Neutrophil (primary cell): ENCODE measurements at regions not wholly inside any gene's neighbourhood (a gene's known extent, or its start where the extent isn't known, plus 50 kb on each side); places are given as distances from the start of the nearest gene placed in this dataset.

Experiments
- H3K27ac ChIP-seq: fragments of 200-600 bp; sonication (generic); 2 replicates; pipeline ENCODE4 v1.5.1; 2016; ENCODE audit warnings: mild to moderate bottlenecking, moderate library complexity
- H3K27me3 ChIP-seq: fragments of 200-600 bp; sonication (generic); 2 replicates; pipeline ENCODE4 v1.6.0; 2016; ENCODE audit warnings: mild to moderate bottlenecking
- H3K36me3 ChIP-seq: fragments of 200-600 bp; sonication (generic); 2 replicates; pipeline ENCODE4 v1.5.1; 2017
- H3K4me1 ChIP-seq, 2 experiments: fragments of 200-600 bp in 1 of 2; sonication (generic) in 1 of 2; 1 replicate in 1 of 2; 2 replicates in 1 of 2; pipeline versions ENCODE4 v1.5.1 to v1.6.1; 2013 to 2016; ENCODE audit warnings: low read depth in 1 of 2, low read length in 1 of 2, mild to moderate bottlenecking in 1 of 2, moderate library complexity in 1 of 2; ENCODE audit not compliant: control insufficient read depth in 1 of 2, insufficient read depth in 1 of 2
- H3K4me3 ChIP-seq, 2 experiments: fragments of 200-600 bp in 1 of 2; sonication (generic) in 1 of 2; 1 replicate in 1 of 2; 2 replicates in 1 of 2; pipeline ENCODE4 v1.5.1; 2013 to 2016; ENCODE audit warnings: low read depth in 1 of 2, low read length in 1 of 2, mild to moderate bottlenecking in 1 of 2, moderate library complexity in 1 of 2
- H3K9me3 ChIP-seq: fragments of 200-600 bp; sonication (generic); 2 replicates; pipeline ENCODE4 v1.5.1; 2016
- TF ChIP-seq, protein P1 (sequence below): fragments of 200-600 bp; sonication (generic); IDR thresholded peaks from 2 replicates; pipeline ENCODE4 v1.5.1; 2016; ENCODE audit warnings: antibody characterized with exemption

DNA sequence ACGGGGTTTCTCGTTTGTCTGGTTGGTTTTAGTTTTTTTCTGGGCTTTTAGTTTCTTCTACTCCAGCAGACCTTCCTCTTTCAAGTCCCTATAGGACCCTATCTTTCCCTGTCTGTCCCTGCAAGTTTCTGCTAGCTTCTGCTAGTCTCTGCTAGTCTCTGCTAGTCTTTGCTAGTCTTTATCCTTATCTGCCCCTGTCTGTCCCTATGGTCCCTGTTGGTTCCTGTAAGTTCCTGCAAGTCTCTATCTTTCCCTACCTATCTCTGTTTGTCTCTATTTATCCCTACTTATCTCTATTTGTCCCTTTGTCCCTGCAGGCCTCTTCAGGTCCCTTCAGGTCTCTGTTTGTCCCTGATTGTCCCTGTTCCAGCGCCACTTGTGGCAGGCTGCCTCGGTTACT is 81.5 kb upstream of the PLEKHG7 start:
- Histone ChIP-seq H3K36me3 (no peaks in the 10 kb centered on the region), H3K4me1 (no peaks in the 10 kb centered on the region), H3K9me3 (no peaks in the 10 kb centered on the region), H3K4me3 (no peak overlapping the region), H3K27ac (no peak overlapping the region), H3K27me3 (no peaks in the 10 kb centered on the region)
- TF ChIP-seq, protein P1, sequence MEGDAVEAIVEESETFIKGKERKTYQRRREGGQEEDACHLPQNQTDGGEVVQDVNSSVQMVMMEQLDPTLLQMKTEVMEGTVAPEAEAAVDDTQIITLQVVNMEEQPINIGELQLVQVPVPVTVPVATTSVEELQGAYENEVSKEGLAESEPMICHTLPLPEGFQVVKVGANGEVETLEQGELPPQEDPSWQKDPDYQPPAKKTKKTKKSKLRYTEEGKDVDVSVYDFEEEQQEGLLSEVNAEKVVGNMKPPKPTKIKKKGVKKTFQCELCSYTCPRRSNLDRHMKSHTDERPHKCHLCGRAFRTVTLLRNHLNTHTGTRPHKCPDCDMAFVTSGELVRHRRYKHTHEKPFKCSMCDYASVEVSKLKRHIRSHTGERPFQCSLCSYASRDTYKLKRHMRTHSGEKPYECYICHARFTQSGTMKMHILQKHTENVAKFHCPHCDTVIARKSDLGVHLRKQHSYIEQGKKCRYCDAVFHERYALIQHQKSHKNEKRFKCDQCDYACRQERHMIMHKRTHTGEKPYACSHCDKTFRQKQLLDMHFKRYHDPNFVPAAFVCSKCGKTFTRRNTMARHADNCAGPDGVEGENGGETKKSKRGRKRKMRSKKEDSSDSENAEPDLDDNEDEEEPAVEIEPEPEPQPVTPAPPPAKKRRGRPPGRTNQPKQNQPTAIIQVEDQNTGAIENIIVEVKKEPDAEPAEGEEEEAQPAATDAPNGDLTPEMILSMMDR, result no peak

DNA sequence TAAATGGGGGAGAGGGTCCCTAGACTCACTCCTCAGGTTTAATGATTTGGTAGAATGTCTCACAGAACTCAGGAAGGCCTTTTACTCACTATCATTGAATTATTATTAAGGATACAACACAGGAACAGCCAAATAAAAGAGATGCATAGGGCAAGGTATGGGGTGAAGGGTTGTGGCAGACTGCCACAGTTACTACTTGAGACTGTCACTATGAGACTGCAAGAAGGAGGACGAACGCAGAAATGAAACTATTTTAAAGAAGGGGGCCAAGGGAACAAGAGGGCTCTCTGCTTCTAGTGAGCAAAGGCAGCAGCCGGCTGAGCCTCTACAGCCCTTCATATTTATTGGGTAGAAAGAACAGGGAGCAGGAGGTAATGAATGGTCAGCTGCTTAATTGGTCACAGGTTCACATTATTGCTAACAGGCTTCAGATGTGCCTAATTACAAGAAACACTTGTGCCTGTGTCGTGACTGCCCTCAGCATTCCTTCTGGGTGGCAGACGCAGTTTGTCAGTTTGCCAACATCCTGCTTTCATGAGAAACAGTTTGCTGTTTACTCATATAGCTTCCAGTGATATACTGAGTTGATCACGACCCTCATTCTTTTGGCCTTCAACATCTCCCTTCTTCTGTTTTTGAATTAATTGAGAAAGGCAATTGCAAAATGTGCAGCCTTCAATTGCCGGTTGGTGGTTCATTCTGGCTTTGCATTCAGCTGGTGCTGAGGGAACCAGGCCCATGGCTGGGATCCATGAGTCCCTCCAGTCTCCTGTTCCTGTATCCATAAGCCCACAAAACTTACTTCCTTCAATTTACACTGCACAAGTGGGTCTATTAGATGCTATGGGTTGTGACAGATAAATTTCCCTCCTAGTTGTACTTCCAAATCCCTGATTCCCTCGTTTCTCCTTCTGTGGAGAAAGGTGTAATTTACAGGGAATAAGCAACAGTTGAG is 82.8 kb upstream of the PLEKHG7 start:
- Histone ChIP-seq H3K9me3 (no peaks in the 10 kb centered on the region), H3K4me3 (no peak overlapping the region), H3K27ac (no peak overlapping the region), H3K36me3 (no peaks in the 10 kb centered on the region), H3K4me1 (no peaks in the 10 kb centered on the region), H3K27me3 (no peaks in the 10 kb centered on the region)
- TF ChIP-seq, protein P1, result no peak

DNA sequence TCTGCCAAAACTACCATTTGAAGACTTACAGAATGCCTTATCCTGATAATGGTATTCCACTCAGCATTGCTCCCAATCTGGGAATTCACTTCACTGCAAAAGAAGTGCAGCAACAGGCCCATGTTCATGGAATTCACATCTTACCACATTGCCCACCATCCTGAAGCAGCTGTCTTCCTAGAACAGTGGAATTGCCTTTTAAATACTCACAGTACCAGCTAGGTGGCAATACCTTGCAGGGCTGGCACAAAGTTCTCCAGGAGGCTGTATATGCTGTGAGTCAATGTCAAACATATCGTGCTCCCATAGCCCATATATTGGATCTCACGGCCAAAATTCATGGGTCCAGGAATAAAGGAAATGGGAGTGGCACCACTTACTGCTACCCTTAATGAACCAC is 83.8 kb upstream of the PLEKHG7 start:
- TF ChIP-seq, protein P1, result no peak
- Histone ChIP-seq H3K27me3 (no peaks in the 10 kb centered on the region), H3K9me3 (no peaks in the 10 kb centered on the region), H3K4me1 (no peaks in the 10 kb centered on the region), H3K27ac (no peak overlapping the region), H3K36me3 (no peaks in the 10 kb centered on the region), H3K4me3 (no peak overlapping the region)

DNA sequence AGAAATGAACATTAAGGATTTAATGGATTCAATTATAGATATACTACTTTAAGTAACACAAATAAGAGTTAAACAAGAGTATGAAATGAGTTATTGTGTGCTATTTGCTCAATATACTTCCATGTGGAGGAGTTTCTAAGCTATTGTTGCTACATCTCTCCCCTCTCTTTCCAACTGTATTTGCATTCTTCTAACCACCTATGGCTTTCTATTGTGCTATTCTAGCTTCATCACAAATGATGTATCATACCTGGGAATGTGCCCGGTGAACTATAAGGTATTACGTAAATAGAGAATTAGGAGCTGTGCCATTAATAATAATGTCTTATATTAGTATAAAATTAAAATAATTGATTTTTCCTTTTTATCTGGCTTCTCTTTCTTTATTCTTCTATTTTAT is 87.1 kb upstream of the PLEKHG7 start:
- TF ChIP-seq, protein P1, result no peak
- Histone ChIP-seq H3K4me1 (no peaks in the 10 kb centered on the region), H3K9me3 (no peaks in the 10 kb centered on the region), H3K27me3 (no peaks in the 10 kb centered on the region), H3K27ac (no peak overlapping the region), H3K36me3 (no peaks in the 10 kb centered on the region), H3K4me3 (no peak overlapping the region)

DNA sequence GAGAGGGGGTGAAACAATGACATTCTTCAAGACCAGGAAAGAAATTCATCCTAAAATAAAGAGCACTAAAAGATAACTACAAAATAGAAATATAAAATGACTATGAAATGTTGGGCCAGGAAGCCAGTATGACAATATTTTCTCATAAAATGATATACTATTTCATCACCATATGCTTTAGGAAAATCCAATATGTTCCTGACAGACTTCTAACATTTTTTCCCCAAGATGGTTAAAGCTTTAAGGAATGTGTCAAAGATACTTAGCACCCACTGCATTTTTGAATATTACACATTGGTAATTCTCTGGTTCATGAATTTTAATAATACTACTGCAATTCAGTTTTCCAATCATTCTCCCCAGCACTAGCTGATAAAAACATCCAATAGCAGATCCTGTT is 87.7 kb upstream of the PLEKHG7 start:
- TF ChIP-seq, protein P1, result no peak
- Histone ChIP-seq H3K9me3 (no peaks in the 10 kb centered on the region), H3K36me3 (no peaks in the 10 kb centered on the region), H3K4me3 (no peak overlapping the region), H3K27me3 (no peaks in the 10 kb centered on the region), H3K4me1 (no peaks in the 10 kb centered on the region), H3K27ac (no peak overlapping the region)
